ENCODE measurements at regions not wholly inside any gene's neighbourhood (a gene's known extent, or its start where the extent isn't known, plus 50 kb on each side); places are given as distances from the start of the nearest gene placed in this dataset.

DNA sequence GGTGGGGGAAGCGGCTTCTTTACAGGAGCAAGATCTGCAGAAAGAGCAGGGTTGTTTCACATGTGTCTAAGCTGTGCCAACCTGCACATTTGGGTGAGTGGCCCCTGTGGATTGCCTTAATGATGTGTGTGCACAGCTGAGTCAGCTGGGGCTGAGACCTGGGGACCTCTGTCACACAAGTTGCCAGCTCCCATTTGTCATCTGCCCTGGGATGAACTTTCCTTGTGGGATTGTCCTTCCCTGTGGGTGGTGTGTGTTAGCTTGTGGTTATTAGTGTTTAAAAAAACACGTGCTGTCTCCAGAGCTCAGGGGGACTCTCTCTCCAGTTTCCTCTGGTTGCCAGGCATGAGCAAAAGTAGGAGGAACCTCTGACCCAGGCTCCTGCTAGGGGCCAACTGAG is 400.5 kb upstream of the CCL2 start:
- Histone ChIP-seq H4K20me1 (replicated peaks; ENCODE audit: control insufficient read depth, extremely low read depth, insufficient read depth, low read length) (no peaks in the 10 kb centered on the region), H3K4me1 (ENCODE audit: control insufficient read depth, extremely low read depth, insufficient read depth, low read length) (no peaks in the 10 kb centered on the region), H3K9me3 (replicated peaks; ENCODE audit: control insufficient read depth, insufficient read depth, low read length) (no peaks in the 10 kb centered on the region), H3K27ac (ENCODE audit: insufficient read depth, low read depth, low read length) (no peak overlapping the region), H3K36me3 (ENCODE audit: control insufficient read depth in 2 of 2, extremely low read depth in 1 of 2, insufficient read depth in 2 of 2, low read length in 2 of 2) (no peaks in the 10 kb centered on the region), H3K27me3 (ENCODE audit: control insufficient read depth in 2 of 2, insufficient read depth in 2 of 2, low read length in 2 of 2) (no peaks in the 10 kb centered on the region), H2AFZ (ENCODE audit: low read depth, low read length) (no peak overlapping the region), H3K79me2 (ENCODE audit: control insufficient read depth, insufficient read depth, low read length) (no peaks in the 10 kb centered on the region), H3K9ac (replicated peaks; ENCODE audit: extremely low read depth, insufficient read depth, low read length) (no peak overlapping the region), H3K4me2 (ENCODE audit: insufficient read depth, low read length) (no peak overlapping the region), H3K9me1 (replicated peaks; ENCODE audit: control insufficient read depth, extremely low read depth, insufficient read depth, low read length) (no peaks in the 10 kb centered on the region), H3K4me3 (replicated peaks in 1 of 3; ENCODE audit: insufficient read depth in 1 of 3, low read depth in 1 of 3, low read length in 3 of 3) (no peak overlapping the region)
- dilution Hi-C loops (cut with MboI; ENCODE audit: extremely low pct_ligation_motif_present, low sequenced_read_pairs): no loop called here
- no peak for DNase-seq (ENCODE audit: low read depth, low spot score)
- no peak for TF ChIP-seq JUN (IDR thresholded peaks at IDR 0.05; ENCODE audit: borderline replicate concordance, insufficient read depth, insufficient read length, low read depth)
- TF ChIP-seq, protein P1, sequence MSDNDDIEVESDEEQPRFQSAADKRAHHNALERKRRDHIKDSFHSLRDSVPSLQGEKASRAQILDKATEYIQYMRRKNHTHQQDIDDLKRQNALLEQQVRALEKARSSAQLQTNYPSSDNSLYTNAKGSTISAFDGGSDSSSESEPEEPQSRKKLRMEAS (IDR thresholded peaks at IDR 0.05; ENCODE audit: insufficient read depth, insufficient read length): no peak
- TF ChIP-seq, protein P2, sequence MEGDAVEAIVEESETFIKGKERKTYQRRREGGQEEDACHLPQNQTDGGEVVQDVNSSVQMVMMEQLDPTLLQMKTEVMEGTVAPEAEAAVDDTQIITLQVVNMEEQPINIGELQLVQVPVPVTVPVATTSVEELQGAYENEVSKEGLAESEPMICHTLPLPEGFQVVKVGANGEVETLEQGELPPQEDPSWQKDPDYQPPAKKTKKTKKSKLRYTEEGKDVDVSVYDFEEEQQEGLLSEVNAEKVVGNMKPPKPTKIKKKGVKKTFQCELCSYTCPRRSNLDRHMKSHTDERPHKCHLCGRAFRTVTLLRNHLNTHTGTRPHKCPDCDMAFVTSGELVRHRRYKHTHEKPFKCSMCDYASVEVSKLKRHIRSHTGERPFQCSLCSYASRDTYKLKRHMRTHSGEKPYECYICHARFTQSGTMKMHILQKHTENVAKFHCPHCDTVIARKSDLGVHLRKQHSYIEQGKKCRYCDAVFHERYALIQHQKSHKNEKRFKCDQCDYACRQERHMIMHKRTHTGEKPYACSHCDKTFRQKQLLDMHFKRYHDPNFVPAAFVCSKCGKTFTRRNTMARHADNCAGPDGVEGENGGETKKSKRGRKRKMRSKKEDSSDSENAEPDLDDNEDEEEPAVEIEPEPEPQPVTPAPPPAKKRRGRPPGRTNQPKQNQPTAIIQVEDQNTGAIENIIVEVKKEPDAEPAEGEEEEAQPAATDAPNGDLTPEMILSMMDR (IDR thresholded peaks at IDR 0.05; ENCODE audit: extremely low read depth in 1 of 2, insufficient read depth in 1 of 2, low read depth in 1 of 2, low read length in 2 of 2): no peak
- no peak for TF ChIP-seq POLR2AphosphoS5 (IDR thresholded peaks at IDR 0.05; ENCODE audit: insufficient read depth, low read depth, low read length)
- no peak for TF ChIP-seq FOS (IDR thresholded peaks at IDR 0.05; ENCODE audit: borderline replicate concordance, insufficient read depth, low read length)
- TF ChIP-seq MYC (IDR thresholded peaks at IDR 0.05; ENCODE audit: low read depth, low read length): no peak
- TF ChIP-seq GATA2 (IDR thresholded peaks at IDR 0.05; ENCODE audit: insufficient read depth, insufficient read length, low read depth, low read length): no peak
- no peak for TF ChIP-seq POLR2A (IDR thresholded peaks at IDR 0.05; ENCODE audit: low read depth, low read length)
- TF ChIP-seq EZH2 (IDR thresholded peaks at IDR 0.05; ENCODE audit: borderline replicate concordance, low read depth, low read length, severe bottlenecking): no peak
- no peak for FAIRE-seq
- BruUV-seq (replicated peaks): no TSS peak
- CTCF ChIA-PET: no interaction called here
- intact Hi-C loops (cut with micrococcal nuclease): no loop called here
- POLR2A ChIA-PET: no interaction called here

Measured in endothelial cell of umbilical vein (primary cell).